ENCODE measurements at regions not wholly inside any gene's neighbourhood (a gene's known extent, or its start where the extent isn't known, plus 50 kb on each side); places are given as distances from the start of the nearest gene placed in this dataset.

DNA sequence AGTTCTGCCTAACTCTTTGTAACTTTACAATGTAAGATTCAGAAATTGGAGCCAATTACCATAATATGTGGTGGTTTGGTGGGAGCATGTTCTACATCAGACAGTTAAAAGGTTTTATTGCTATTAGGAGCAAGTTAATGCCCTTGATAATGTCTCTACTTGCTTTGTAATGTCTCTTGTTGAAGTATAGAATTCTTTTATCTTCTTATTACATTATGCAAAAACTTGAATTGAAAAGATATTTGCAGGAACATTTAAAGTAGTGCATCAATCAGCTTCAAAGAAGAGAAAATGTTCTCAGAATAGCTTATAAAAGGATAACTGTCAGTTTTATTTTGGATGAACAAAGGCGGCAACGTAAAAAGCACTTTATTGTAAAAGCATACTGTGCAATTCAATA lies 77.8 kb downstream of the RWDD3 start:
- TF ChIP-seq, protein P1, sequence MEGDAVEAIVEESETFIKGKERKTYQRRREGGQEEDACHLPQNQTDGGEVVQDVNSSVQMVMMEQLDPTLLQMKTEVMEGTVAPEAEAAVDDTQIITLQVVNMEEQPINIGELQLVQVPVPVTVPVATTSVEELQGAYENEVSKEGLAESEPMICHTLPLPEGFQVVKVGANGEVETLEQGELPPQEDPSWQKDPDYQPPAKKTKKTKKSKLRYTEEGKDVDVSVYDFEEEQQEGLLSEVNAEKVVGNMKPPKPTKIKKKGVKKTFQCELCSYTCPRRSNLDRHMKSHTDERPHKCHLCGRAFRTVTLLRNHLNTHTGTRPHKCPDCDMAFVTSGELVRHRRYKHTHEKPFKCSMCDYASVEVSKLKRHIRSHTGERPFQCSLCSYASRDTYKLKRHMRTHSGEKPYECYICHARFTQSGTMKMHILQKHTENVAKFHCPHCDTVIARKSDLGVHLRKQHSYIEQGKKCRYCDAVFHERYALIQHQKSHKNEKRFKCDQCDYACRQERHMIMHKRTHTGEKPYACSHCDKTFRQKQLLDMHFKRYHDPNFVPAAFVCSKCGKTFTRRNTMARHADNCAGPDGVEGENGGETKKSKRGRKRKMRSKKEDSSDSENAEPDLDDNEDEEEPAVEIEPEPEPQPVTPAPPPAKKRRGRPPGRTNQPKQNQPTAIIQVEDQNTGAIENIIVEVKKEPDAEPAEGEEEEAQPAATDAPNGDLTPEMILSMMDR (IDR thresholded peaks at IDR 0.05) = no peak
- H3K27ac ChIP-seq = no peak overlapping the region

DNA sequence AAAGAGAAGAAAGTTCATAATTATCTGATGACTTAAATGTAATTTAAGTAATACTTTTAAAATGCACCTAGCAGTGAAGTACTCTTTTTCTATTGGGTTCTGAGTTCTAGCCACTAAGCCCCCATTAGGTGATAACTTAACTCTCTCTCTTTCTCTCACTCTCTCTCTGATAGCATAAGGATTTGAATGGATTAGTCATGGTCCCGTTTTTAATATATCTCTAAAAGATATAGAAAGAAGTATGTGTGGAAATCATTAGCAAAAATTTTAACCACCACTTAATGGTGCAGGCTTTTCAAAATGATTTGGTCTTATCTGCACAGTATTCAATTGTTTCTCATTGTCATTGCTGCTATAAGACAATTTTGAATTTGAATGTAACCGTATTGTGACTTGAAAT lies 78.2 kb downstream of the RWDD3 start:
- no peak overlapping the region for H3K4me3 ChIP-seq

More for the DNA sequence above, 77.8 kb downstream of the RWDD3 start:
- no peak for DNase-seq (ENCODE audit: low spot score)
- no peak overlapping the region for H3K4me3 ChIP-seq

DNA sequence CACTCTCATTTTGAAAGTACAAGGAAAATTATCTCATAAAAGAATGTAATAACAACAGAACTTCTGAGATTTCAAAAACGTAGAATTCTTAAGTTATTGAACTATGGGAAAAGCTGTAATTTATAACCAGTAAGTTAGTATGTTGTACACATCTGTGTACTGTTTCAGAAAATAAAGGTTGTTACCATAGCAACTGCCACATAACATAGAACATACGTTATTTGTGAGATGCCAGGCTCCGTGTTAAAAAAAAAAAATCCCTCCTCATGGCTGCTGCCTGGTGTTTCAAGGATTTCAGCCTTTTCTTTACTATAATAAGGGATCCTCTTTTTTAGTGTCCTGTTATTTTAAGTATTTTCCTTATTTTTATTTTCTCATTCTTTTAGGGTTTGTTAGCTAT lies 79.5 kb downstream of the RWDD3 start:
- TF ChIP-seq, protein P1 (IDR thresholded peaks at IDR 0.05) = no peak
- Histone ChIP-seq H3K4me3 (no peak overlapping the region), H3K27ac (no peak overlapping the region)
- DNase-seq (ENCODE audit: low spot score) = no peak

More for the DNA sequence above, 78.2 kb downstream of the RWDD3 start:
- TF ChIP-seq, protein P1 (IDR thresholded peaks at IDR 0.05) = no peak
- no peak overlapping the region for H3K27ac ChIP-seq
- DNase-seq (ENCODE audit: low spot score) = no peak

DNA sequence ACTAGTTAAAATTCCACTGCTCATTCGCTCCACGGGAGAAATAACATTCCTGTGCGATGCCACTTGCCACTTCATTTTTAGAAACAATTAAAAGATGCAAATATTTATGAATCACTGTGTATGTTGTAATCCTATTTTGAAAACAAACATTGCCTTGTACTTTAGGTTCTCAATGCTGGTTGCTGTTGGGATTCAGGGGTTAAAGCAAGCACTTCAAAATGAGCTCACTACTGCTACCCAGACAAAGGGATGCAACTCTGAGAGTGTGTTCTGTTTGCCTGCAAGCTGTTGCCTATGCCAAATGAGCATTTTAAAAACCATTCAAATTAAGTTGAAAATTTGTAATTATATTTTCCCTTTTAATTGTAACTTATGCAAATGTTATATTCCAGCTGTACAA lies 87.5 kb downstream of the RWDD3 start:
- no peak overlapping the region for H3K4me3 ChIP-seq
- TF ChIP-seq, protein P1 (IDR thresholded peaks at IDR 0.05) = no peak
- DNase-seq (ENCODE audit: low spot score) = no peak
- no peak overlapping the region for H3K27ac ChIP-seq

DNA sequence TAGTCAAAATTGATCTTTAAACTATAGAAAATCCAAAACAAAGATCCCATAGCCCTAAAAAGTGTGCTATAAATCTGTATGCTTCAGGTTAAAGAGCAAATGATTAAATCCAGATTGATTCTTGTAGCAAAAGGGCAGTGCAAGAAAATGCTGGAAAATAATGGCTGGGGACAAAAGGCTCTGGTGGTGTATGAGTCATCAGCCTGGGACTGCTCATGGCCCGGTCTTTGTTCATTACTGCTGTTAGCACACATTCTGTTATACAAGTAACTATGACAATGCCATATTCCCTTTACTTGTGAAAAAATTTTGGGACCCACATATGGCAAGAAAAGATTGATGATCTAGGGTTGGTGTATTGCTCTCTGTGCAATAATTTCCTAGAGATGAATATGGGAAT lies 89.1 kb downstream of the RWDD3 start:
- no peak for DNase-seq (ENCODE audit: low spot score)
- Histone ChIP-seq H3K4me3 (no peak overlapping the region), H3K27ac (no peak overlapping the region)
- TF ChIP-seq, protein P1 (IDR thresholded peaks at IDR 0.05) = no peak

DNA sequence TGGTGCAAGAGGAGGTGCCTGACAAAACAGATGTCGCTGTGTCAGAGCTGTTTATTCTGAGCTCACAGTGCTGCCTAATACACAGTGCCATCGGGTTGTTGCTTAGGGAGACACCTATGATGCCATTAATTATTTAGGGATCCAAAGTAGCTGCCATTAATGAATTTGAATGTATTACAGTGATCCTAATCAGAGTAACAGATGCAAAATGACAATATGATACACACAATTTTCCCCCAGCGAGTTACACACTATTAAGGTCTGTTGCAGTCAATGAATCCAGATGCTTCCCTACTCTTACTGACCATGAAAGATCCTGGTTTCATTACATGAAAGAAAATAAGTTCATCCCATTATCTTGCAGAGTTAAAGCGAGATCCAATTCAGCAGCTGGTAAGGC lies 91.3 kb downstream of the RWDD3 start:
- DNase-seq (ENCODE audit: low spot score) = no peak
- no peak overlapping the region for H3K27ac ChIP-seq
- TF ChIP-seq, protein P1 (IDR thresholded peaks at IDR 0.05) = no peak
- H3K4me3 ChIP-seq = no peak overlapping the region

DNA sequence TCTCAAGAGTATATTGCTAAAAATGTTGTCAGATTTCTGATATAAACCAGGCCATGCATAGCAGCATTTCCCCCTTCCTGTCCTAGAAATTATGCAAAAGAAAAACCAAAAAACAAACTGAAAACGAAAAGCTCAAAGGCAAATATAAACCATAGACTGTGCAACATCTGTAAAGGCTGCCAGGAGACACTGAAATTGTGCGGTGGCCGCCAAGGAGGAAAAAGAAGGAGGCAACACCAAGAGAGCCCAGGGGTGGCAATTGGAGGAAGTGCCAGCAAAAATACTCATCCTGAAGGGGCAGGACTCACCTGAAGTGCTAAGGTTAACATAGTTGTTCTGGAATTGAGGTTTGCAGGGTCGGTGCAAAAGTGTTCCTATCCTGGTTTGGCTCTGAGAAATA lies 92.0 kb downstream of the RWDD3 start:
- TF ChIP-seq, protein P1 (IDR thresholded peaks at IDR 0.05) = no peak
- Histone ChIP-seq H3K4me3 (no peak overlapping the region), H3K27ac (no peak overlapping the region)
- no peak for DNase-seq (ENCODE audit: low spot score)
